Type B pancreatic cell (in vitro differentiated cells): ENCODE measurements at regions not wholly inside any gene's neighbourhood (a gene's known extent, or its start where the extent isn't known, plus 50 kb on each side); places are given as distances from the start of the nearest gene placed in this dataset.

Experiments used
- DNase-seq: peaks from one replicate; pipeline ENCODE4 v3.0.0; 2021; ENCODE audit warnings: mixed read lengths; ENCODE audit not compliant: unreplicated experiment; ENCODE audit errors: extremely low spot score
- H3K27ac Mint-ChIP-seq: 2 replicates; pipeline ENCODE4 v1.8.0; 2021; ENCODE audit warnings: mild to moderate bottlenecking, mixed read lengths
- H3K27me3 Mint-ChIP-seq: 2 replicates; pipeline ENCODE4 v1.8.0; 2021; ENCODE audit warnings: mixed read lengths
- H3K36me3 Mint-ChIP-seq: 2 replicates; pipeline ENCODE4 v1.8.0; 2021; ENCODE audit warnings: mixed read lengths
- H3K4me1 Mint-ChIP-seq: one replicate; pipeline ENCODE4 v1.8.0; 2021; ENCODE audit warnings: mixed read lengths; ENCODE audit not compliant: unreplicated experiment
- H3K4me3 Mint-ChIP-seq: 2 replicates; pipeline ENCODE4 v1.8.0; 2021; ENCODE audit warnings: mild to moderate bottlenecking, mixed read lengths
- H3K9me3 Mint-ChIP-seq: 2 replicates; pipeline ENCODE4 v1.8.0; 2021; ENCODE audit warnings: mixed read lengths
- TF ChIP-seq, protein P1 (sequence below): fragments of 200-600 bp; sonication (generic); conservative IDR thresholded peaks from 2 replicates; pipeline ENCODE4 v1.5.0; 2021; ENCODE audit warnings: antibody characterized with exemption, mild to moderate bottlenecking

DNA sequence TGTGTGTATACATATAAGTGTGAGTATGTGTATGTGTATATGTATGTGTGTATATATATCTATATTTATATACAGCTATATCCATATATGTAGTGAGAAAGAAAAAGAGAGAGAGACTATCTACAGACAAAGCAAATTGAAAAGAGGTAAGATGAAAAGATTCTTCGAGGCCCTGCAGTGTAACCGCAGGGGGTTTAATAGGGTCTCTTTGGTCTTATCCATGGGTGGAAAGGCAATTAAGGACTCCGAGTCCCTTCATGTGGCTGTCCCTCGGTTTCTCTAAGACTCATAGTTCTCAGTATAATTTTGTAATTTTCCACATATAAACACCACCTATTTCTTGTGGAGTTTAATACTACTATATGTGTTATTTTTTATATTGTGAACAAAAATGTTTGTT is 50.6 kb upstream of the JAZF1 start:
- Mint-ChIP-seq H3K9me3 (peaks cover 4% of the 10 kb centered on the region), H3K4me1 (no peaks in the 10 kb centered on the region), H3K36me3 (no peaks in the 10 kb centered on the region), H3K27ac (no peak overlapping the region), H3K27me3 (peaks cover 3% of the 10 kb centered on the region), H3K4me3 (no peak overlapping the region)
- DNase-seq: no peak
- TF ChIP-seq, protein P1, sequence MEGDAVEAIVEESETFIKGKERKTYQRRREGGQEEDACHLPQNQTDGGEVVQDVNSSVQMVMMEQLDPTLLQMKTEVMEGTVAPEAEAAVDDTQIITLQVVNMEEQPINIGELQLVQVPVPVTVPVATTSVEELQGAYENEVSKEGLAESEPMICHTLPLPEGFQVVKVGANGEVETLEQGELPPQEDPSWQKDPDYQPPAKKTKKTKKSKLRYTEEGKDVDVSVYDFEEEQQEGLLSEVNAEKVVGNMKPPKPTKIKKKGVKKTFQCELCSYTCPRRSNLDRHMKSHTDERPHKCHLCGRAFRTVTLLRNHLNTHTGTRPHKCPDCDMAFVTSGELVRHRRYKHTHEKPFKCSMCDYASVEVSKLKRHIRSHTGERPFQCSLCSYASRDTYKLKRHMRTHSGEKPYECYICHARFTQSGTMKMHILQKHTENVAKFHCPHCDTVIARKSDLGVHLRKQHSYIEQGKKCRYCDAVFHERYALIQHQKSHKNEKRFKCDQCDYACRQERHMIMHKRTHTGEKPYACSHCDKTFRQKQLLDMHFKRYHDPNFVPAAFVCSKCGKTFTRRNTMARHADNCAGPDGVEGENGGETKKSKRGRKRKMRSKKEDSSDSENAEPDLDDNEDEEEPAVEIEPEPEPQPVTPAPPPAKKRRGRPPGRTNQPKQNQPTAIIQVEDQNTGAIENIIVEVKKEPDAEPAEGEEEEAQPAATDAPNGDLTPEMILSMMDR: no peak

DNA sequence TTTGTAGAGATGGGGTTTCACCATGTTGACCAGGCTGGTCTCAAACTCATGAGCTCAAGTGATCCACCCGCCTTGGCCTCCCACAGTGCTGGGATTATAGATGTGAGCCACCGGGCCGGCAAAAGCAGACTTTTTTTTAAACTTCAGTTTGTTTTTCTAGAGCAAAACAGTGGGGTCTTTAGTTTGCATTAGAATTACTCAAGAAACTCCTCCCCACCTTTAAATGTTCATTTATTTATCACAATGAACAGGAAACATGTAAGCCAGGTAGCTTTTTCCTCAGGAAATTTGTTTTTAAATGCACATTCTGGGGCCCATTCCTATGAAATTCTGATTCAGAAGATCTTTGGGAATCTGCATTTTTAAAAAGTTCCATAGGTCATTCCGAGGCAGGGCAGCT is 56.0 kb upstream of the JAZF1 start:
- Mint-ChIP-seq H3K36me3 (no peaks in the 10 kb centered on the region), H3K9me3 (peaks cover 3% of the 10 kb centered on the region), H3K27ac (no peak overlapping the region), H3K27me3 (peaks cover 3% of the 10 kb centered on the region), H3K4me3 (no peak overlapping the region), H3K4me1 (no peaks in the 10 kb centered on the region)
- DNase-seq: no peak
- TF ChIP-seq, protein P1: no peak

DNA sequence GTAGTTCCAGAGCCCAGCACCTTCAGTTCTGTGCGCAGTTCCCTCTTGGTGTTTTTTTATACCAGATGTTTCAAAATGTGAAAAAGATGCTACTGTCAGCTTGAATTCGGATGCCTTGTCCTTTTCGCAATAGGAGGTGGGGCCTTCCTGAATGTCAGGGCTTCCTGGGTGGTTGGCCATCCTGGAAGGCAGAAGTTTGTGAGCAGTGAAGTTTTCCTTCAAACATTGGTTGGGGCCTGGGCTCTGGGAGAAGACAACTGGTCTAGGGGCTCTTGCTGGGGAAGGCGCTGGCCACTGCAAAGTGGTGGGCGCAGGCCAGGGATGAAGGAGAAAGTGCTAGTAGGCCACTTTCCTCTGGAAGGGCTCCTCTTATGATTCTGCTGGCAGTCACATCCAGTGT is 56.8 kb upstream of the JAZF1 start:
- peaks cover 3% of the 10 kb centered on the region for H3K9me3 Mint-ChIP-seq
- H3K36me3 Mint-ChIP-seq: no peaks in the 10 kb centered on the region
- no peak overlapping the region for H3K27ac Mint-ChIP-seq
- no peak overlapping the region for H3K4me3 Mint-ChIP-seq
- TF ChIP-seq, protein P1: no peak
- H3K27me3 Mint-ChIP-seq: peaks cover 3% of the 10 kb centered on the region
- no peak for DNase-seq
- H3K4me1 Mint-ChIP-seq: no peaks in the 10 kb centered on the region

DNA sequence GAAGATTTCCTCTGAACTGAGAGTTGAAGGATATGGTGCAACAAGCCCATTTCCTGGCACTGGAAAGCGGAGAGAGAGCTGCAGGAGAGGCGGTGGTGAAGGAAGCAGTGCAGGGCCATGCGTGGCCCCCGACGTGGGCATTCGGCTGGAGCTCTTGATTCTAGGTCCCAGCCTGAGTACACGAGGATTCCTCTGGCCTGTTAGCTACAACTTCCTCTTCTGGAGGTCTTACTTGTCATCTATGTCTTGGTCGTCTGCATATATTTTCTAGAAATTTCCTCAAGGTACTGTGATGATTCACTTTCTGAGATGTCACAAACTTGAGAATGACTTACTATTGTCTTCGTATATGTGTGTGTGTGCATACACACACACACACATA is 59.2 kb upstream of the JAZF1 start:
- H3K27ac Mint-ChIP-seq: no peak overlapping the region
- H3K9me3 Mint-ChIP-seq: peaks cover 3% of the 10 kb centered on the region
- DNase-seq: no peak
- H3K27me3 Mint-ChIP-seq: peaks cover 3% of the 10 kb centered on the region
- H3K4me3 Mint-ChIP-seq: no peak overlapping the region
- TF ChIP-seq, protein P1: no peak
- H3K4me1 Mint-ChIP-seq: no peaks in the 10 kb centered on the region
- H3K36me3 Mint-ChIP-seq: no peaks in the 10 kb centered on the region

DNA sequence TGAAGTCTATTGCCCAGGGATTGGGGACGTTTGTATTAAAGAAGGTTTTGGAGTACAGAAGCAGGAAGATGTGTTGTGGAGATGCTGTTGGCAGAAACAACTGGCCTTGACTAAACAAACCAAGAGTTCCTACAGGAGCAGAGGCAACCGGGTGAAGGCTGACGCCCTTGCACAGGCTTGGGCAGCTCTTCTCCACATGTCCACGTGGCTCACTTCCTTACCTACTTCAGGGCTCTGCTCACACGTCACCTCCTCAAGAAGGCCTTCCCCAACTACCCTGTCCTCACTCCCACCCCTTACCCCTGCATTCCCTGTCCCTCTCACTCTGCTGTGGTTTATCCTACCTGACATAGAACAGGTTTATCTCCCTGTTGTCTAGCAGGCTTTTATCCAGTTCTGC is 59.9 kb upstream of the JAZF1 start:
- H3K4me1 Mint-ChIP-seq: no peaks in the 10 kb centered on the region
- no peak for DNase-seq
- TF ChIP-seq, protein P1: no peak
- H3K36me3 Mint-ChIP-seq: no peaks in the 10 kb centered on the region
- peaks cover 3% of the 10 kb centered on the region for H3K9me3 Mint-ChIP-seq
- H3K27ac Mint-ChIP-seq: no peak overlapping the region
- H3K27me3 Mint-ChIP-seq: peaks cover 2% of the 10 kb centered on the region
- no peak overlapping the region for H3K4me3 Mint-ChIP-seq

DNA sequence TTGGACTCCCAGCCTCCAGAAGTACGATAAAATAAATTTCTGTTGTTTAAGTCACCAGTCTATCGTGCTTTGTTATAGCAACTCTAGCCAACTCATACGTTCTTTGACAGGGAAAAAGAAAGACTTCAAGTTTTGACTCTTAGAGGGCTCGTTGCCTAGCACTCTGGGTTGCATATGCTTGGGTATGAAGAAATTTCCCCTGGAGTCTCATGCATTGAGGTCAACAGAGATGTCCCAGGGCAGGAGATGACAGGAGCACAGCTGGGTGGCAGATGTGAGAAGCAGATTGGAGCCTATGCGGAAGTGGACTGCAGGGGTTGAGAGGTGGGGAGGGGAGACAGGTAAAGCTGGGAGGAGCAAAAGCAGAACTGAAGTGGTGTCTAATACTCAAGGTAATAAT is 63.3 kb upstream of the JAZF1 start:
- Mint-ChIP-seq H3K27ac (no peak overlapping the region), H3K9me3 (no peaks in the 10 kb centered on the region), H3K27me3 (no peaks in the 10 kb centered on the region), H3K4me1 (no peaks in the 10 kb centered on the region), H3K4me3 (no peak overlapping the region), H3K36me3 (no peaks in the 10 kb centered on the region)
- TF ChIP-seq, protein P1: no peak
- no peak for DNase-seq
